Thoracic aorta (tissue), 2 donors: ENCODE measurements at regions not wholly inside any gene's neighbourhood (a gene's known extent, or its start where the extent isn't known, plus 50 kb on each side); places are given as distances from the start of the nearest gene placed in this dataset.

Experiments
- ATAC-seq: fragments of 150-250 bp; one replicate; pipeline ENCODE4 v1.8.0; 2017; ENCODE audit warnings: low read depth; ENCODE audit not compliant: insufficient number of reproducible peaks, low FRiP score
- DNase-seq: peaks from one replicate; pipeline ENCODE4 v3.0.0-alpha.2; 2020; ENCODE audit warnings: low spot score
- H3K27ac ChIP-seq, 2 donors: fragments of 200-600 bp; sonication (generic); 1 replicate in 1 of 2; 2 replicates in 1 of 2; pipeline ENCODE4 v1.5.1; 2016; ENCODE audit warnings: mild to moderate bottlenecking in 2 of 2, moderate library complexity in 2 of 2
- H3K27me3 ChIP-seq: fragments of 200-600 bp; sonication (generic); replicated peaks from 2 replicates; pipeline ENCODE4 v1.6.0; 2016; ENCODE audit warnings: mild to moderate bottlenecking; ENCODE audit not compliant: insufficient read depth
- H3K36me3 ChIP-seq: fragments of 200-600 bp; sonication (generic); one replicate; pipeline ENCODE4 v1.5.1; 2016
- H3K4me1 ChIP-seq, 2 donors: fragments of 200-600 bp; sonication (generic); 1 replicate in 1 of 2; 2 replicates in 1 of 2; pipeline versions ENCODE4 v1.5.1 to v1.6.0; 2016; ENCODE audit warnings: low read depth in 2 of 2, mild to moderate bottlenecking in 1 of 2; ENCODE audit not compliant: control insufficient read depth in 1 of 2
- H3K4me3 ChIP-seq: fragments of 200-600 bp; sonication (generic); 2 replicates; pipeline ENCODE4 v1.5.1; 2016; ENCODE audit warnings: mild to moderate bottlenecking
- H3K9me3 ChIP-seq: fragments of 200-600 bp; sonication (generic); 2 replicates; pipeline ENCODE4 v1.5.1; 2016
- TF ChIP-seq, protein P1 (sequence below): fragments of 200-600 bp; sonication (generic); IDR thresholded peaks from one replicate; pipeline ENCODE4 v1.5.1; 2019; ENCODE audit warnings: antibody characterized with exemption

DNA sequence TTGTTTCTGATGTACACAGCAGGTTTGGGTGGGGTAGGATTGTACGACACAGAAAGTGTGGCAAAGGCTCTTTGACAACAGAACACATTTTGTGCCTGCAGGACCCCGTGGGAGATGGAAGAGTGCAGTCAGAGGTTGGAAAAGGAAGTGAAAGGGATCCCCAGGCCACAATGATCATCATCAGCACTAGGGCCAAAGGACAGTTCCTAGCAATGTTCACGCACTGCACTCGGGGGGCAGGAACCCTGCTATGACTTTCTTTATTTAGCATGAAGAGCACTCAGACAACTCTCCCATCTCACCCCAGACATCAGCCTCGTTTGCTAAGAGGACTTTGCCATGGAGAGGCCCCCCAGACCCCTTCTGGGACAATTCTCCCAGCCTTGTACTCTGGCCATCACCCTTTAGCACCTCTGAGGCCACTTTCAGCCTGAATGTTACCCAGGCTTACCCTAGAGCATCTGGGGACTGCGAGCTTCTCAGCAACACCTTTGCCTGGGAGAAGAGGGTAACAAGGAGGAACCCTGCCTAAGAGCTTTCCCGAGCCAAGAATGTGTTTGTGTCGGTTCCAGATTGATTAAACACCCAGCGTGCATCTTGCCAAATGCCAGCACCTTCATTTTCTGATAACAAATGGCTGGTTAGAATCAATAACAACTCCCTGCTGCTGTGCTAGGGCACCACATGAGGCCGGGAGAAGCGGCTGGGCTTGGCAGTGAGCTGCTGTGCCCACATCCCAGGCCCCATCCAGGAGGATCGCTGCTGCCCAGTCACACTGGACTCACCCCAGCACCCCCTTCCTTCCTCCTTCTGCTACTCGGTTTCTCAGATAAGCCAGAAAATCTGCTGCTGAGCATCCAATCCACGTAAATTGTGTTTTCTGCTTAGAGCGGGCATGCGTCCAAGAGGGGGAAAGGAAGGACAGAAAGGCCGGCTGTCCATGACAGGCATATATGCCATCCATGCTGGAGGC lies 633.1 kb downstream of the AJAP1 start:
- no peaks in the 10 kb centered on the region for H3K9me3 ChIP-seq
- H3K27me3 ChIP-seq = no peaks in the 10 kb centered on the region
- H3K36me3 ChIP-seq = no peaks in the 10 kb centered on the region
- no peaks in the 10 kb centered on the region for H3K4me1 ChIP-seq
- TF ChIP-seq, protein P1, sequence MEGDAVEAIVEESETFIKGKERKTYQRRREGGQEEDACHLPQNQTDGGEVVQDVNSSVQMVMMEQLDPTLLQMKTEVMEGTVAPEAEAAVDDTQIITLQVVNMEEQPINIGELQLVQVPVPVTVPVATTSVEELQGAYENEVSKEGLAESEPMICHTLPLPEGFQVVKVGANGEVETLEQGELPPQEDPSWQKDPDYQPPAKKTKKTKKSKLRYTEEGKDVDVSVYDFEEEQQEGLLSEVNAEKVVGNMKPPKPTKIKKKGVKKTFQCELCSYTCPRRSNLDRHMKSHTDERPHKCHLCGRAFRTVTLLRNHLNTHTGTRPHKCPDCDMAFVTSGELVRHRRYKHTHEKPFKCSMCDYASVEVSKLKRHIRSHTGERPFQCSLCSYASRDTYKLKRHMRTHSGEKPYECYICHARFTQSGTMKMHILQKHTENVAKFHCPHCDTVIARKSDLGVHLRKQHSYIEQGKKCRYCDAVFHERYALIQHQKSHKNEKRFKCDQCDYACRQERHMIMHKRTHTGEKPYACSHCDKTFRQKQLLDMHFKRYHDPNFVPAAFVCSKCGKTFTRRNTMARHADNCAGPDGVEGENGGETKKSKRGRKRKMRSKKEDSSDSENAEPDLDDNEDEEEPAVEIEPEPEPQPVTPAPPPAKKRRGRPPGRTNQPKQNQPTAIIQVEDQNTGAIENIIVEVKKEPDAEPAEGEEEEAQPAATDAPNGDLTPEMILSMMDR = no peak
- H3K27ac ChIP-seq = no peak overlapping the region
- no peak for ATAC-seq
- no peak overlapping the region for H3K4me3 ChIP-seq
- no peak for DNase-seq

DNA sequence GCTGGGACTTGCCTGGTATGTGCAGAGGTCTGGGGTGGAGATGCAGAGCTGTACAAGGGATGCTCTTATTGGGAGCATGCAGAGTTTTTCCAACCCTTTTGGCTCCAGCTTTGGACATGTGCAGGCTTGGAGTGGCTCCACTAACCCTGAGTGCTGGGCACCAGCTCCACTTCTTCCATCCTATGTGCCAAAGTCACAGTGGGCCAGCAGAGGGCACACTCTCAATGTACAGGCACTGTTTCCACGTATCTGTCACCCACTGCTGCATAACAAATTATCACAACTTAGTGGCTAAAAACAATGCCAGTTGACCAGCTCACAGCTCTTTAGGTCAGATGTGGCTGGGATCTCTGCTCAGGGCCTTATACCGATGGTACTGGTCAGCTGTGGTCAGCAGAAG lies 631.8 kb downstream of the AJAP1 start:
- no peak for DNase-seq
- no peak for ATAC-seq
- TF ChIP-seq, protein P1 = no peak
- no peaks in the 10 kb centered on the region for H3K36me3 ChIP-seq
- H3K4me1 ChIP-seq = no peaks in the 10 kb centered on the region
- no peak overlapping the region for H3K27ac ChIP-seq
- no peak overlapping the region for H3K4me3 ChIP-seq
- no peaks in the 10 kb centered on the region for H3K27me3 ChIP-seq
- no peaks in the 10 kb centered on the region for H3K9me3 ChIP-seq

DNA sequence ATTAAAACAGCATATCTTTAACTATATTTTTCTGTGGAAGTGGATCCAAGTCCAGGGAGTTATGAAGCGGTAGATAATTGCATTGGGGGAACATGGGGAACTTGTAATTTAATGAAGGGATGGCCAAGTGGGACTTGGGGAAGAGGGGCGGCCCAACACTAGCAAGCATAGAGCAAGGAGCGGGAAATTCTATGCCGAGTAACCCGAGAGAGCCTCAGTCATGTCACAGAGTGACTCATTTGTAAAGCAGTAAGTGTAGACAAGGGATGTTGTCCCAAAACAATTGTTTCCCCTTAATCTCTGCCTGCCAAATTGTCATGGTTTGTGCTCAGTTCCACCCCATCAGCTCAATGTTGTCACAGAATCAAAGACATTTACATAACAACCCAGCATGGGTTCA lies 620.1 kb downstream of the AJAP1 start:
- Histone ChIP-seq H3K4me3 (no peak overlapping the region), H3K36me3 (no peaks in the 10 kb centered on the region), H3K27ac (no peak overlapping the region), H3K4me1 (no peaks in the 10 kb centered on the region), H3K27me3 (no peaks in the 10 kb centered on the region), H3K9me3 (no peaks in the 10 kb centered on the region)
- TF ChIP-seq, protein P1 = no peak
- DNase-seq = no peak
- ATAC-seq = no peak

DNA sequence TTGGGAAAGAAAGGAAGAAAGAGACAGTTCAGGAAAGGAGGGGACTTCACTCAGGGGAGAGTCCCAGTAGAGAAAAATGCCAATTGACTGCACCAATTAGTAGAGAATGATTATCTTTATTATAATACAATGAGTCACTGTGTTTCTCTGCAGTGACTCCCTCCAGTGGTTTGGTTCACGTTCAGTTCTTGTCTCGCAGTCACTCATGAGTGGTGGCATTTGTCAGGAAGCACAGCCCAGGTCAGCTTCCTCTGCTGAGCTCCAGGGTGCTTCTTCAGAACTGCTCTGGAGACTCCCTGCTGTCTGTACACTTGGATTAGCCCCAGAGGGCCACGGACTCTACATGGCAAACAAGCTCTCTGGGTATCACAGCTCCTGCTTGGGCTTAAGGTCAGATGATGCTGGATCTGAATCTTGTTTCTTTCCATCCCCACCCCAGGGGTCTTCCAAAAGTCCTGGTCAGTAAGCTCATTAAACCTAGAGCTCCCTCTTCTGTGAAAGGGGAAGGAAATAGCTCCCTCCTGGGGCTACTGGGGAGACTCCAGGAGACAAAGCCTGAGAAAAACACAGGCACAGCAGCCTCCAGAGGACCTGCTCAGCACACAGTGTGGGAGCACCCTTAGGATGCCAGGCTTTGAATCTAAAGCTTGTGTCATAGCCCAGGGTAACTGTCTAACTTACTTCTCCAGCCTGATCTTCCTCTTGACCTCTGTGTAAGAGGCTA lies 619.0 kb downstream of the AJAP1 start:
- ATAC-seq (no peak), DNase-seq (no peak)
- Histone ChIP-seq H3K4me3 (no peak overlapping the region), H3K9me3 (no peaks in the 10 kb centered on the region), H3K27ac (no peak overlapping the region), H3K4me1 (no peaks in the 10 kb centered on the region), H3K27me3 (no peaks in the 10 kb centered on the region), H3K36me3 (no peaks in the 10 kb centered on the region)
- TF ChIP-seq, protein P1 = no peak

DNA sequence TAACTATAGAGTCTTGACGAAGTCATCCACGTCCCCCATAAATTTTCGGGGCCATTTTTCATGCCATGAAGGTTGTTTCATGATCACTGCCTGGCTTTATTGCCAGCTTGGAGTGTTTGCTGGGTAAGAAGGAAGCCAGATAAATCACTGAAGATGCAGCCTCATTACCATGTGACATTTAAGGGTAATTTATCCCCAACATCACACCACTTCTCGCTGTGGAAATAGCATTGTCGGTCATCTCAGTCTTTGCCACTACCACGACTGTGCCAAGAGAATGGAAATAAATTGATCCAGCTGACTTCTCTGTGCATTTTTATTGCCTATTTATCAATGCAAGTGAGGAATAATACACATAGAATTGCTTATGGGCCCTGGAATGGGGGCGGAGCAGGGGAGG lies 617.9 kb downstream of the AJAP1 start:
- Histone ChIP-seq H3K36me3 (no peaks in the 10 kb centered on the region), H3K9me3 (no peaks in the 10 kb centered on the region), H3K4me3 (no peak overlapping the region), H3K27ac (no peak overlapping the region), H3K27me3 (no peaks in the 10 kb centered on the region), H3K4me1 (no peaks in the 10 kb centered on the region)
- DNase-seq (no peak), ATAC-seq (no peak)
- TF ChIP-seq, protein P1 = no peak
